ENCODE measurements at regions not wholly inside any gene's neighbourhood (a gene's known extent, or its start where the extent isn't known, plus 50 kb on each side); places are given as distances from the start of the nearest gene placed in this dataset.

DNA sequence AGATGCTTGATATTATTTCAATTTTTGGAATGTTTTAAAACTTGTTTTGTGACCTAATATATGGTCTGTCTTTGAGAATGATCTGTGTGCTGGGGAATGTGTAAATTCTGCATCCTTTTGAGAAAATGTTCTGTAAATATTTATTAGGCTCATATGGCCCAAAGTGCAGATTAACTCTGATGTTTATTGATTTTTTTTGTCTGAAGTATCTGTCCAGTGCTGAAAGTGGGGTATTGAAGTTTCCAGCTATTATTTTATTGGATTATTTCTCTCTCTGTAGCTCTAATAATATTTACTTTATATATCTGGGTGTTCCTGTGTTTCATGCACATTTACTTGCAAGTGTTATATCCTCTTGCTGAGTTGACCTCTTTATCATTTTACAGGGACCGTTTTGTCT, 1397.2 kb downstream of the PLA2G4A start:
- TF ChIP-seq, protein P1, sequence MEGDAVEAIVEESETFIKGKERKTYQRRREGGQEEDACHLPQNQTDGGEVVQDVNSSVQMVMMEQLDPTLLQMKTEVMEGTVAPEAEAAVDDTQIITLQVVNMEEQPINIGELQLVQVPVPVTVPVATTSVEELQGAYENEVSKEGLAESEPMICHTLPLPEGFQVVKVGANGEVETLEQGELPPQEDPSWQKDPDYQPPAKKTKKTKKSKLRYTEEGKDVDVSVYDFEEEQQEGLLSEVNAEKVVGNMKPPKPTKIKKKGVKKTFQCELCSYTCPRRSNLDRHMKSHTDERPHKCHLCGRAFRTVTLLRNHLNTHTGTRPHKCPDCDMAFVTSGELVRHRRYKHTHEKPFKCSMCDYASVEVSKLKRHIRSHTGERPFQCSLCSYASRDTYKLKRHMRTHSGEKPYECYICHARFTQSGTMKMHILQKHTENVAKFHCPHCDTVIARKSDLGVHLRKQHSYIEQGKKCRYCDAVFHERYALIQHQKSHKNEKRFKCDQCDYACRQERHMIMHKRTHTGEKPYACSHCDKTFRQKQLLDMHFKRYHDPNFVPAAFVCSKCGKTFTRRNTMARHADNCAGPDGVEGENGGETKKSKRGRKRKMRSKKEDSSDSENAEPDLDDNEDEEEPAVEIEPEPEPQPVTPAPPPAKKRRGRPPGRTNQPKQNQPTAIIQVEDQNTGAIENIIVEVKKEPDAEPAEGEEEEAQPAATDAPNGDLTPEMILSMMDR (conservative IDR thresholded peaks at IDR 0.05; ENCODE audit: low read depth, low read length) = no peak
- H3K4me3 ChIP-seq (ENCODE audit: low read length) = no peak overlapping the region
- no peak for DNase-seq (ENCODE audit: low read depth)

DNA sequence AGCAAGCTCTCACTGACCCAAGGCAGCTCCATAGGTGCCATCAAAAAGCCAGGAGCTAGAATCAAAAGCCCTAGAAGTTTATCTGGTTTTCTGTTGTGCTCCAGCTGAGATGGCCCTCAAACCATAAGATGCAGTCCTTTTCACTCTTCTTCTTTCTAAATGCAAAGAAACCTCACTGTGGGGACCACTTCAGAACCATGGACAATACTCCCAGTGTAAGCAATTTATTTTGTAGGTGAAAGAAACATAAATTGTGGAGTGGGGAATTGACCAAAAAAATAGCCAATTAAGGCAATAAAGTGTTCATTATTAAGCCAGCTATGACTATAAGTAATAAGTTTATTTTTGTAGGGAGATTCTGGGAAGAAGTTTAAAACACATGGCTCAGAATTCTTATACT, 1399.9 kb downstream of the PLA2G4A start:
- no peak overlapping the region for H3K4me3 ChIP-seq (ENCODE audit: low read length)
- DNase-seq (ENCODE audit: low read depth) = no peak
- TF ChIP-seq, protein P1 (conservative IDR thresholded peaks at IDR 0.05; ENCODE audit: low read depth, low read length) = no peak

- H3K4me3 ChIP-seq (ENCODE audit: low read length) = no peak overlapping the region
- TF ChIP-seq, protein P1 (conservative IDR thresholded peaks at IDR 0.05; ENCODE audit: low read depth, low read length) = no peak
- DNase-seq (ENCODE audit: low read depth) = peak; percentile 4
Observed at GRCh38 chr1:188237573-188238348, 1409.0 kb downstream of the PLA2G4A start.

DNA sequence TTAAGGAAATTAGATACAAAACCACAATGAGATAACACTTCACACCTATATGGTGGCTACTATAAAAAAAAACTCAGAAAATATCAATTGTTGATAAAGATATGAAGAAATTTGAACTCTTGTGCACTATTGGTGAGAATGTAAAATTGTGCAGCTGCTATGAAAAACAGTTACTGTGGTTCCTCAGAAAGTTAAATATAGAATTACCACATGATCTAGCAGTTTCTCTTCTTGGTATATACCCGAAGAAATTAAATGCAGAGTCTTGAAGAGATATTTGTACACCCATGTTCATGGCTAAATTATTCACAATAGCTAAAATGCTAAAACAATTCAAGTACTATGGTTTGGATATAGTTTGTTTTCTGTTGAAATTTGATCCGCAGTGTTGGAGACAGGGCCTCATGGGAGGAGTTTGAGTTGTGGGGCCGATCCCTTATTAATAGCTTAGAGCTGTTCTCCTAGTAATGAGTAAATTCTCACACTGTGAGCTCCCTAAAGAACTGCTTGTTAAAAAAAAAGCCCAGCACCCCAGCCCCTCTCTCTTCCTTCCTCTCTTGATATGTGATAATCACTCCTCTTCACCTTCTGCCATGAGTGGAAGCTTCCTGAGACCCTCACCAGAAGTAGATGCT, 1412.1 kb downstream of the PLA2G4A start:
- no peak for DNase-seq (ENCODE audit: low read depth)
- H3K4me3 ChIP-seq (ENCODE audit: low read length) = no peak overlapping the region
- TF ChIP-seq, protein P1 (conservative IDR thresholded peaks at IDR 0.05; ENCODE audit: low read depth, low read length) = no peak

DNA sequence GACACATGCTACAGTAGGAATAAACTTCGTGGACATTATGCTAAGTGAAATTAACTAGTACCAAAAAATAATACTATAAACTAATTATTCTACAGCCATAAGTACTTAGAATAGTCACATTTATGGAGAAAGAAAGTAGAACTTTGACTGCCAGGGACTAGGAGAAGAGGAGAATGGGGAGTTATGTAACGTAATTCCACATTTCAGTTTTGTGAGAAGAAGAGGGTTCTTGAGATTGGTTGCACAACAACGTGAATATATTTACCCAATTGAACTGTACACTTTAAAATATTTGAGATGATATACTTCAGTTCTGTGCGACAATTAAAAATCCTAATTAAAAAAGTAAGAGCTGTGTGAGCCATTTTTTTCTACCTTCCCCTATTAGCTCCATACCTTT, 1412.9 kb downstream of the PLA2G4A start:
- DNase-seq (ENCODE audit: low read depth) = no peak
- H3K4me3 ChIP-seq (ENCODE audit: low read length) = no peak overlapping the region
- TF ChIP-seq, protein P1 (conservative IDR thresholded peaks at IDR 0.05; ENCODE audit: low read depth, low read length) = no peak

GRCh38 chr1:188243456-188243855, 1414.7 kb downstream of the PLA2G4A start:
- H3K4me3 ChIP-seq (ENCODE audit: low read length) = no peak overlapping the region
- DNase-seq (ENCODE audit: low read depth) = no peak
- TF ChIP-seq, protein P1 (conservative IDR thresholded peaks at IDR 0.05; ENCODE audit: low read depth, low read length) = no peak

GRCh38 chr1:188244681-188245080, 1415.9 kb downstream of the PLA2G4A start:
- TF ChIP-seq, protein P1 (conservative IDR thresholded peaks at IDR 0.05; ENCODE audit: low read depth, low read length) = no peak
- no peak overlapping the region for H3K4me3 ChIP-seq (ENCODE audit: low read length)
- DNase-seq (ENCODE audit: low read depth) = no peak

All from retinal pigment epithelial cell (primary cell).